Anterior cingulate cortex (tissue), 58 donors: ENCODE measurements at regions not wholly inside any gene's neighbourhood (a gene's known extent, or its start where the extent isn't known, plus 50 kb on each side); places are given as distances from the start of the nearest gene placed in this dataset.
"Not testable (repeated sequence)": the region's sequence is repeated elsewhere in the genome, so short reads cannot be mapped to it uniquely, and the experiment has no call there.

Experiments used
- DNase-seq, 58 donors: peaks; one replicate each; lab custom pipeline; 2025; lab: John Stamatoyannopoulos, UW

DNA sequence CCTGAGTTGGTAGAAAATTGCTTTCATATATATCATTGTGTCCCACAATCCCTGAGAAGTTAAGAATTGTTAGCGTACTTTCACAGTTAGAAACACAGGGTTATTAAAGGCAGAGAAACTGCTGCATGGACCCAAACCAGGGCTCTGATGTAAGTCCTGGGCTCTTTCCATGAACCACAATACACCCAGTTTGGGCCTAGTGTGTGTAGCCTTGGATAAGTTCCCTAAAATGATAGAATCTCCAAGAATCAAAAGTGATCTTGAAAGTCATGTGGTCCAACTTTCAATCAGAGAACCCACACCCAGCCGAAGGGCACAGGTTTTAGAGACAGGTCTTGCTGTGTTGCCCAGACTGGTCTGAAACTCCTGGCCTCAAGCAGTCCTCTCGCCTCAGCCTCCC, 257.8 kb upstream of the KLF3 start:
- no peak for DNase-seq

DNA sequence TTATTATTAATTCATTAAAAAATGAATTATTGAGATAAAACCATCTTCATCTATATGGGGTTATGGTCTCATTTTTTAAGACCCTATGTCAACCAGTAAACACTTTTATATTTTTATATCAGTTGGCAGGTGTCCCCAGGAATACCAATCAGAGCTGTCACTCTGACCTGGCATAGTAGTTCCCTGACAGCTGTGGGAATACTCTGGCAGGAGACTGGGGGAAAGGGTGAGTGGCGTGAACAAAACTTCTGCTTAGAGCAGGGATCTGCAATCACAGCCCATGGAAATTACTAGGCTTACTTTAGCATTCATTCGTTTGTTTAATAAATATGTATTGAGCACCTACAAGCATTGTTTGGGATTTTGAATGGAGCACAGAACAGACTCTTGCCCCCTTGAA, 254.1 kb upstream of the KLF3 start:
- no peak for DNase-seq

DNA sequence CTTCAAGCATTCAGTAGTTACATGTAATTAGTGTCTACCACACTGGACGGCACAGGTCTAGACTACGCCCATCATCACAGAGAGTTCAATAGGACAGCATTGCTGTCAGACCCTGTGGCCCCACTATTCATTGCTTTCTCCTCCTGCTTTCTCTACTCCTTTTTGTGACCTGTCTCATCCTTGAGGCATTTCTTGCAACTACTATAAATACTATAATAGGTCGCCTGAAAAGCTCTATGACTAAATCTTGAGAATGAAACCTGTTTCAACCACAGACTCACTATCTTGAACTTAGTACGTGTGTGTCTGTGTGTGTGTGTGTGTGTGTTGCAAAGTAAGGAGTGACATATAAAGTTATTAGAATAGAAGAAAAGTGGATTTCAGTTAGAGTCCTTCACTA, 252.9 kb upstream of the KLF3 start:
- DNase-seq = no peak

DNA sequence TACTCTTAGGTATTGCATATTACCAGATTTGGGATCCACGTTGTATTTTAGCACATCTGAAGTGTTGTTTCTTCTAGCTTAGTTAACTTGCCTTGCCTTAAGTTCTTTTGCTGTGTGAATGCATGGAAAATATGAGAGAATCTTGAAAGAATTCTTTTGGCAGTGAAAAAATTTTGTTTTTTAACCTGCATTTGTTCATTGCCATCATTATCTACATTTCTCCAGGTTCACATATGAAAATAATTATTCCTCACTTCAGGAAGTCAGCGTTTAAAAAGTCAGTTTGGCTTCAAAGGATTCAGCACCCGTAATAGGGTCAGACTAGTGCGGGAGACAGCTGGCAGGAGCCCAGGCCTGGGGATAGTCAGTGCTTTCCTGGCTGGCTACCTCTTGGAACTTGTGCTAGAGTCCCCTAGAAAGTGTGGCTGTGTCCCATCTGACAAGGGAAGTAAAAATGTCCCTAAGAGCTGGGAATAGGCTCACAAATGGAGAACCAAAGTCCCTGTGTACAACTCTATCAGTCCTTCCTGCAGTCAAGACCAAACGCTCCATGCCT, 251.9 kb upstream of the KLF3 start:
- DNase-seq = no peak

DNA sequence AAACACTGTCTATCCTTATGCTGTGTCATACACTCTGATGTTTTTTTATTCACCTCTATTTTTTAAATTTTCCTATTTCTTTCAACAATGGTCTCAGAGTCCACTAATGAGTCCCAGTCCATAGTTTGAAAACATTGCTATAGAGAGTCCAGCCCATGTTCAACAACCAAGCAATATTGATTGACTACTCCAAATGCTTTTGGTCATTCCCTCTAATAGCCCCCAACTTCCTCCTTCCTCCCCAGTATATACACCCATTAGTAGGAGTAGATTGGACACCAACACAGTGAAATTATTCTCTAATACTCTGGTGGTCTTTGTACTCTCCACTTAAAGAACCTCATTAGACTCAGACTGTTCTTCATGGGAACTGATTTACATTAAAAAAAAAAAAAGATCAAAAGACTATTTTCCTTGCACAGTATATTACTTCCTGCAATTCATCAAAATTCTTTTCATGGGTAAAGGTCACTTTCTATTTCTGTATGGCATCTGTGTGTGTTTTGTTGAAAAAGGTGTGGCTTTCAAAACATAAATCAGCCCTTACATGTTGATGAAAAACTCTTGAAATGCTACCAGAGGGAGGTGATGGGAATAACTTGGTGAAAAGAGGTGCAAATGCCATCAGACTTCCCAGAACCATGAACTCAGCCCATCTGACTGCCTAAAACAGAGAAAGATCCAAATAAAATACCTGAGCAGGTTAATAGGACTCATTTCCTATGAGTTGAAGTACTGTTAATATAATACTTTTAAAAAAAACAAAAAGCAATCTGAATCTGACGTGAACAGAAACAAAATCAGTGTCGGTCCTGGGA, 250.3 kb upstream of the KLF3 start:
- DNase-seq = no peak

DNA sequence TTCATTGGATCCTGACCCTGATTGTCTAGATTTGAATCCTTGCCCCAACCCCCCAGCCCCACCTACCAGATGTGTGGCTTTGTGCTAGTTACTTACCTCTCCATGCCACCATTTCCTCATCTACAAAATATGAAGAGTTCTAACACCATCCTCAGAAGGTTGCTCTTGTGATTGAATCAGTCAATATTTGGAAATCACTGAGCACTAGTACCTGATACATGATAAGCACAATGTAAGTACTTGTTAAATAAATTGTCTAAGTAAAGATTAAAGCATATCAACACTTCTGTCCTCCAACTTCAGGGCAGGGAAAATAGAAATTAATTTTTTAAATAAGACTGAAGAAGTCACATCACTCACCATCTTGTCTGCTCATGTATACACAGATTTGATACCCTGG, 249.6 kb upstream of the KLF3 start:
- no peak for DNase-seq

DNA sequence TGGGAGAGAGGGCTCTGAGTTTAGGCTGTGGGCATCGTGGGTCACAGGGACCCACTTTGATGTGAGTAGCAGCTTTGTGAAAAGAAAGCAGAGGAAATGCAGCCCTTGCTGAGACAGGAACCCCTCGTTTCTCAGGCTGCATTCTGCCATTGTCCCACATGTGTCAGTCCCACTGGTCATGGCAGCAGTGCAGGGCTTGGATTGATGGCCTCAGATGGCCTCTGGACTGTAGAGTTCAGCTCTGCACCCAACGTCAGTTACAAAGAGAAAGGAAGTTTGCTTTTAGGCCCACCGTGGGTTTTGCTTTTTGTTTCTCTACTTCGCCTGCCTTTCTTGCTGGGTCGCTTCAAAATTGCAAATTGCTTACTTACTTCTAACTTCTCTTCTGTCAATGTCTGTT, 248.3 kb upstream of the KLF3 start:
- DNase-seq = no peak

DNA sequence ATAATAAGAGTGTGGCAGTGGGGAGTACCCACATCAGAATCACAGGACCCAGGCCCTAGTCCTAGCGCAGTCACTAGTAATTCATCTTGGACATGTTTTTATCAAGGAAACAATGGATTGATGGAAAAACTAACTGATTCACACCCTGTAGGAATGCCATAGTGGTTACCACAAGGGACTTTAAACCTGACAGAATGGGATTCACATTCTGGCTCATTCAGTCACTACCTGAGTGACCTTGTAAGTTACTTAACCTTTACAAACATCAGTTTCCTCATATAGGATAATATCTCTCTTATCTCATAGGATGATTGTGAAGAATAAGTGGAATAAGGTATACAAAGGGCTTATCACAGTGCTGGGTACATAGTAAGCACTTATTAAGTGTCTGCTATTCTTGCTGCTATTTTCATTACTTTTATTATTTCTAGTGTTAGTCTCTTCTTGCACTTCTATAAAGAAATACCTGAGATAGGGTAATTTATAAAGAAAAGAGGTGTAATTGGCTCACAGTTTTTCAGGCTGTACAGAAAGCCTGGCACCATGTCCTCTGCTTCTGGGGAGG, 247.5 kb upstream of the KLF3 start:
- no peak for DNase-seq

DNA sequence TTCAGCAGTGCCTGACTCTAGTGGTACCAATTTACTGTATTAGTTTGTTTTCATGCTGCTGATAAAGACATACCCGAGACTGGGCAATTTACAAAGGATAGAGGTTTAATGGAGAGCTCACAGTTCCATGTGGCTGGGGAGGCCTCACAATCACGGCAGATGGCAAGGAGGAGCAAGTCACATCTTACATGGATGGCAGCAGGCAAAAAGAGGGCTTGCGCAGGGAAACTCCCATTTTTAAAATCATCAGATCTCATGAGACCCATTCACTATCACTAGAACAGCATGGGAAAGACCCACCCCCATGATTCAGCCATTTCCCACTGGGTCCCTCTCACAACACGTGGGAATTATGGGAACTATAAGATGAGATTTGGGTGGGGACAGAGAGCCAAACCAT, 243.7 kb upstream of the KLF3 start:
- not testable (repeated sequence) for DNase-seq

DNA sequence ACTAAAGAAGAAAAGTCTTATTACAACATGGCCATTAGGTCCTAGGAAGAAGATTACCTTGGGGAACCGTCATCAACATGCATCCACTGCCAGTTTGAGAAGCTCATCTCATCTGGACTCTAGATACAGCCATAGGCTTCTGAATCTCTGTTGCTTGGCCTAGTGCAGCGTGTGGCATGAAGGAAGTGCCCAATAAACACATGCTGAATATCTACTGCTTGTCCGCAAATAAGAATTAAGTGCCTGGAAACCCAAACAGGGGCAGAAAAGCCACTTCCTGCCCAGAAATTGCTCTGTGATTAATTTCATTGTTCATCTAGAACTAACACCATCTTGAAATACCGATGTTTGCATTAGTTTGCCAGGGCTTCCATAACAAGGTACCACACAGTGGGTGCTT, 241.1 kb upstream of the KLF3 start:
- no peak for DNase-seq

DNA sequence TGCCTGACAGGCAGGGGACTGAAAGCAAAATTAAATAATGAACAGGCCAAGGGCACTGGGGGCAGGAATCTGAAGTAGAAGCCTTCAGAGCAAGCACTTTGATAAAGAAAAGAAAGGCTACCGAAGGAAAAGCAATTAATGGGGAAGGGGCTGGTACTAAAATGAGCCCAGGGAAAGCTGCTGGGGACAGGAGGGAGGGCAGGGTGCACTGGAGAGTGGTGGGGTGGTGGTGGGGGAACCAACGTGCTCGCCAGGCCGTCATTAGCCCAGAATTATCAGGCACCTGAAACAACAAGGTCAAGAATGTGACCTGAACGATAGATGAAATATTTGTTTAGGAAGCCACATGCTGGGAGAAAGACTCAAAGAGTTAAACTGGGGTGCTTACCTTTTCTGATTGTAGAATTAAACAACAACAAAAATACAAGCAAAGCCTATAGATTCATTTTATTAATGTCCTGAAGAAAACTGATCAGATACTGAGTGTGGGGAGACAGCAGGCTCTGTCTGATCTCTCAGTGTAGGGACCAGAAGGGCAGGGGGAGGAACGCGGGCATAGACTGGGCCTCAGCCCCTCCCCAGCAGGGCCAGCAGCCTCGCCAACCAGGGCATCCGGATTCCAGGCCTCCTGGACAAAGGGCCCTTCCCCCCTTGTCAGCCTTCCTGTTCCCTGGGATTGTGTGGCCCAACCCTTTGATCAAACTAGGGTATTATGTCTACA, 239.7 kb upstream of the KLF3 start:
- DNase-seq = no peak

DNA sequence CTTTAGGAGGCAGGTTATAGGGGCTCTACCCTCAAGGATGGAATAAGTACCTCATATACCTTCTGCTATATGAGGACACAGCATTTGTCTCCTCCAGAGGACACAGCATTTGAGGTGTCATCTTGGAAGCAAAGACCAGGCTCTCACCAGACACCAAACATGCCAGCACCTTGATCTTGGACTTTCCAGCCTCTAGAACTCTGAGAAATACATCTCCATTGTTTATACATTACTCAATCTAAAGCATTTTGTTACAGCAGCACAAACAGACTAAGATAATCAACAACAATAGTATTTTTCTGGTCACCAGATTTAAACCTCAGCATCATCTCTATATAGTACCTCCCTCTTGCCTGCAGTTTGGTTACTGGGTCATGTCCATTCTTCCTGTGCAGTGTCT, 237.5 kb upstream of the KLF3 start:
- no peak for DNase-seq

DNA sequence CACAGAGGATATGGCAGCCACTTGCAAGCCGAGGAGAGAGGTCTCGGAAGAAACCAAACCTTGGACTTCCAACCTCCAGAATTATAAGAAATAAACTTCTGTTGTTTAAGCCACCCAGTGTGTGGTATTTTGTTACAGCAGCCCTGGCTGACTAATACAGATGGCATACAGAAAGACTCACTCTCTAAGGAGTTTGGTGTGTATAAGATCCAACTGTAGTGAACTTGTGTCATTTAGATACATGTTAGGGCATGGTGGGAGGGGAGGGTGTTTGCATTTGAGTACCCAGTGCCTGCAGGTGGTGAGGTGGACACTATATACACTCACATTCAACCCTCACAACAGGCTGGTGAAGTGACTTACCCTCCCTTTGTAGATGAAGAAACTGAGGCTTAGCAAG, 233.2 kb upstream of the KLF3 start:
- no peak for DNase-seq

DNA sequence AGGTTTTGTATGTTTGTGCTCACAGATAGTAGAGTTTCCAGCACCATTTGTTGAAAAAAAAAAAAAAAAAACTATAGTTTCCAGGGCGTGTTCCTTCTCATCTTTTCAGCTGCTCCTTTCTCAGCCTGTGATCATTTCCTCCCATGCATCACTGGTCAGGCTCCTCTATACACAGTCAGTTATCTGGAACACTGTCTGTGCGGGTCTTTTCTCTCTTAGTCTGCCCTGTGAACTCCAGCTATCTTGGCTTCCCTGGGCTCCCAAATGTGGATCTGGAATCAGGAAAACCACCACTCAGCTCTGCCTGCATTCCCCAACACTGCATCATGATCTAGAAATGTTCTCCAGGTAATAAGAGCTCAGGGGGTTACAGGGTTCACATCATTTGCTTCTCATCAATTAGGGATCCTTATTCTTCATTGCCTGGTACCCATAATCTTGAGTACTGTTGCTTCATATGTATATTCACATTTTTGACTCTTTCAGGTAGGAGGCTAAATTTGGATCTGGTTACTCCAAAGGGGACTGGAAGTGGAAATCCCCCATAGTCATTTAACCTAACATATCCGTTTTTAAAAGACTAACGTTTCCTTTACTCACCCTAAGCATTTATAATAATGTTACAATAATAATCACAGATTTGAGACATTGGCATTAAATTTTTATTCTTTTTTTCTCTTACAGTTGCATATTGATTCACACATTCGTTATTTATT, 221.8 kb upstream of the KLF3 start:
- no peak for DNase-seq

DNA sequence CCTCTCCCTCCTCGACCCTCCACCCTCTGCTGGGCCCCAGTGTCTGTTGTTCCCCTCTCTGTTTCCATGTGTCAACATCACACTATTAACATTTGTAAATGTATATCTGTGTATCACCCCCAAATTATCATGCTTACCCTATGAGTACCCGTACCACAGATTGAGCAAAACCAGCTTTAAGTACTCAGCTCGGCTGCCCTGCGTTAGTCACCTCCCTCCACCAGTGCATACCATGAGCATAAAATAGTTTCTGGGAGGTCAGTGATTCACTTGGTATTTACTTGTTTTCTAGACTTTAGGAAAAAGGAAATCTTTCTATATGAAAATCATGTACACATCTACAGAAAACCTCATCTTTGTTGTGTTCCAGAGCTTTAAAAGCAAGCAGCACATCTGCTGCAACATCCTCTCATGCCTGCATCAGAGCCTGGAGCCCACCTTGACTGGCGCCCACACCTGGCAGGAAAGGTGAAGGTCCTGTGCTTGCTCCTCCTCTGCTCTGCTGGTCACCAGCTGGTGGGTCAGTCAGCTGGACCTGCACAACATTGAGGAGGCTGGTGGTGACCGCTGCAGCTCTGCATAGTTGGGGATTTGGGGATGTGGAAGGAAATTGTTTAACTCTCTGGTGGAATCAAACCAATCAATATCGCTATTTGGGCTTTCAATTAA, 214.4 kb upstream of the KLF3 start:
- no peak for DNase-seq

DNA sequence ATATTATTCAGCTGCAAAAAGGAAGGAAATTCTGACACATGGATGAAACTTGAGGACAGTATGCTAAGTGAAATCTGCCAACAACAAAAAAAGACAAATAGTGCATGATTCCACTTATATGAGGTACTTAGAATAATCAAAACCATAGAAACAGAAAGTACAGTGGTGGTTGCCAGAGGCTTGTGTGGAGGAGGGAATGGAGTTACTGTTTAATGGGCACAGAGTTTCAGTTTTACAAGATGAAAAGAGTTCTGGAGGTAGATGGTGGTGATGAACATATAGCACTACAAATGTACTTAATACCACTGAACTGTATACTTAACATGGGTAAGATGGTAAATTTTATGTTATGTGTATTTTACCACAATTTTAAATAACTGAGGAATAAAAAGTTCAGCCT, 212.0 kb upstream of the KLF3 start:
- DNase-seq = no peak

DNA sequence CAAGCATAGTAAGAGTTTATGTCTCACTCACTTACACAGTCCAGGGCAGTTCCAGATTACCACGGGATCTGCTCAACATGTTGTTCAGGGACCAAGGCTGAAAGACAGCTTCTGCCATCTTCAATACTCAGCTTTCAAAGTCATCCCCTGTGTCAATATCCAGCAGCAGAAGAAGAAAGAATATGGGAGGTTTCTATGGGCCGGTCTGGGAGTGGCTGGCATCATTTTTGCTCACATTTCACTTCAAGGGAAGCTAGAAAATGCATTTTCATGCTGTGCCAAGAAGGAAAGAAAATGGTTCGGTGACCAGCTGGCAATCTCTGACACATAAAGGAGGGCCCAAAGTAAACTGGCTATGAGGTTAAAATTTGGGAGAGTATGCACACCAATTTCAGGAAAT, 211.5 kb upstream of the KLF3 start:
- DNase-seq = no peak

DNA sequence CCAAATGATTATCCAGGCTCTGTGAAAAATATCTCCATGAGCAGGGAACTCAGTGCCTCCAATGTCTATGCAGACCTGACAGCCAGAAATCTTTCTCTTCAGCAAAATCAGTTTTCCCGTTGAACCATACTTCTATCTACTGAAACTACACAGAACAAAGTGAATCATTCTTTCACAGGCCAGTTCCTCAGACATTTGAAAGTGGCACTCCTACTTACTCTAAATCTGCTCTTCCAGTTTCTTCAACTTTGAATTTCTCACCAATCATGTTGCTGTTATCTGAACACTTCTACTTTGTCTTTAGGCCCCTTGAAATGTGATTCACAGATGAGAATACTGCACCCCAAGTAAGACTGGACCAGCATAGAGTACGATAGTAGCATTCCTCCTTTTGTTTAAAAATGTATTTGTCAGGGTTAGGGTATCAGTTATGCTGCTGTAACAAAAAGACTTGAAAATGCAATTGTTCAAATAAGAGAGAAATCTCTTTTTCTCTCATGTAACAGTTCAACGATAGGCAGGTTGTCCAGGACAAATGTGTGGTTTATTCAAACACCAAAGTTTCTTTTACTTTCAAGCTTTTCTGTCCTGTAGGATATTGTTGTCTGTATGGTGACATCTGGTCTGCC, 210.6 kb upstream of the KLF3 start:
- no peak for DNase-seq

DNA sequence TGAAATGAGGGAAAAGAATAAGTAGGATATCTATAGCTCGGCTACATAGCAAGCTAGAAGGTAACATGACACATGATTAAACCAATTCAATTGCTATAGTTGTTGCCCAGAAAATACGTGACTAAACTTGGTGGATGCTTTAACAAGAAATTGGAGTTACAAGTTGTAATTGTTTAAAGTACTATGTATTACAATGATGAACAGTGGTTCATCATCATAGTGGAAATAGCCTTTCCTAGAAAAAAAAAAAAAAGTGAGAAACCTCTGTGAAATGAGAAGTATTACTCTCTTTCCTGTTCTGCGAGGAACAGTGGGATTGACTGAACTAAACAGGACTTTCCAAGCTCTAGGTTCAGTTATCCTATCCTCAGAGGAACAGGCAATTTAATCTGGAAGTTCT, 209.7 kb upstream of the KLF3 start:
- DNase-seq = no peak
